Stimulated activated CD8-positive, alpha-beta memory T cell treated with anti-CD3 and anti-CD28 coated beads, Interleukin-4, amount 100 ng/mL, for 24 hours (primary cell): ENCODE measurements at regions not wholly inside any gene's neighbourhood (a gene's known extent, or its start where the extent isn't known, plus 50 kb on each side); places are given as distances from the start of the nearest gene placed in this dataset.

Experiments
- DNase-seq: peaks from one replicate; pipeline ENCODE4 v3.0.0-alpha.2; 2020; ENCODE audit warnings: low read depth

- no peak for DNase-seq
Measured at GRCh38 chr6:168773788-168774187, 332.8 kb downstream of the SMOC2 start.

GRCh38 chr6:168765752-168766151, 324.8 kb downstream of the SMOC2 start:
- no peak for DNase-seq

- no peak for DNase-seq
Measured at GRCh38 chr6:168756009-168756634, 315.1 kb downstream of the SMOC2 start.

GRCh38 chr6:168746643-168747042, 305.7 kb downstream of the SMOC2 start:
- DNase-seq = no peak

- no peak for DNase-seq
Measured at GRCh38 chr6:168746013-168746412, 305.0 kb downstream of the SMOC2 start.

- no peak for DNase-seq
Measured at GRCh38 chr6:168744861-168745260, 303.9 kb downstream of the SMOC2 start.

- DNase-seq = no peak
Measured at GRCh38 chr6:168741942-168742782, 301.2 kb downstream of the SMOC2 start.

GRCh38 chr6:168741305-168741704, 300.3 kb downstream of the SMOC2 start:
- DNase-seq = no peak

- DNase-seq = no peak
Measured at GRCh38 chr6:168739381-168739780, 298.4 kb downstream of the SMOC2 start.

GRCh38 chr6:168737481-168737880, 296.5 kb downstream of the SMOC2 start:
- no peak for DNase-seq

- DNase-seq = no peak
Measured at GRCh38 chr6:168737014-168737413, 296.0 kb downstream of the SMOC2 start.

GRCh38 chr6:168736039-168736438, 295.1 kb downstream of the SMOC2 start:
- no peak for DNase-seq

- DNase-seq = no peak
Measured at GRCh38 chr6:168735268-168735949, 294.4 kb downstream of the SMOC2 start.

- no peak for DNase-seq
Measured at GRCh38 chr6:168734523-168734922, 293.5 kb downstream of the SMOC2 start.

GRCh38 chr6:168732676-168733075, 291.7 kb downstream of the SMOC2 start:
- DNase-seq = no peak

GRCh38 chr6:168730931-168731716, 290.1 kb downstream of the SMOC2 start:
- no peak for DNase-seq

GRCh38 chr6:168728056-168728455, 287.1 kb downstream of the SMOC2 start:
- no peak for DNase-seq

- no peak for DNase-seq
Measured at GRCh38 chr6:168726312-168726856, 285.4 kb downstream of the SMOC2 start.

- DNase-seq = no peak
Measured at GRCh38 chr6:168725802-168726201, 284.8 kb downstream of the SMOC2 start.

GRCh38 chr6:168724669-168725570, 283.9 kb downstream of the SMOC2 start:
- DNase-seq = no peak

- DNase-seq = no peak
Measured at GRCh38 chr6:168724033-168724432, 283.0 kb downstream of the SMOC2 start.
